GM13977 (cell line): ENCODE measurements at regions not wholly inside any gene's neighbourhood (a gene's known extent, or its start where the extent isn't known, plus 50 kb on each side); places are given as distances from the start of the nearest gene placed in this dataset.

Source experiments
- DNase-seq: peaks from one replicate; pipeline ENCODE4 v3.0.0; 2012; ENCODE audit warnings: low spot score
- CTCF ChIP-seq: IDR thresholded peaks from 2 replicates; pipeline ENCODE4 v1.5.1; 2012; ENCODE audit warnings: mild to moderate bottlenecking, control low read depth; ENCODE audit not compliant: insufficient read depth; ENCODE audit errors: extremely low read depth, missing control alignments
- in situ Hi-C: fragments of 300-500 bp; cut with MboI; formaldehyde crosslinking; loops from one replicate; pipeline ENCODE4 v1.12.0; 2022; ENCODE audit warnings: low sequenced_read_pairs, low pct_unique_long_range_greater_than_20kb, mixed read lengths, inconsistent platforms; ENCODE audit not compliant: unreplicated experiment

- in situ Hi-C loops: no loop called here
- no peak for DNase-seq
- no peak for TF ChIP-seq CTCF
Measured at GRCh38 chr18:76055578-76055977, 439.5 kb downstream of the ZNF516 start.

GRCh38 chr18:76055025-76055424 is 440.0 kb downstream of the ZNF516 start:
- in situ Hi-C loops: no loop called here
- no peak for TF ChIP-seq CTCF
- DNase-seq: no peak

- in situ Hi-C loops: no loop called here
- no peak for DNase-seq
- TF ChIP-seq CTCF: no peak
Measured at GRCh38 chr18:76054156-76054555, 440.9 kb downstream of the ZNF516 start.

GRCh38 chr18:76053551-76053950 is 441.5 kb downstream of the ZNF516 start:
- in situ Hi-C loops: no loop called here
- no peak for TF ChIP-seq CTCF
- DNase-seq: no peak

- no peak for TF ChIP-seq CTCF
- DNase-seq: no peak
- in situ Hi-C loops: no loop called here
Measured at GRCh38 chr18:76052227-76052595, 442.8 kb downstream of the ZNF516 start.

GRCh38 chr18:76051396-76052226 is 443.4 kb downstream of the ZNF516 start:
- TF ChIP-seq CTCF: no peak
- in situ Hi-C loops: no loop called here
- no peak for DNase-seq

GRCh38 chr18:76046221-76046620 is 448.8 kb downstream of the ZNF516 start:
- in situ Hi-C loops: no loop called here
- DNase-seq: no peak
- no peak for TF ChIP-seq CTCF
